ENCODE measurements at regions not wholly inside any gene's neighbourhood (a gene's known extent, or its start where the extent isn't known, plus 50 kb on each side); places are given as distances from the start of the nearest gene placed in this dataset.

- DNase-seq (ENCODE audit: low spot score), result no peak
- H3K4me2 ChIP-seq (ENCODE audit: insufficient read depth, low read length, poor library complexity, severe bottlenecking), result no peak overlapping the region
- H3K9ac ChIP-seq (ENCODE audit: low read depth, low read length, poor library complexity), result no peak overlapping the region
- H4K8ac ChIP-seq (ENCODE audit: low read depth, low read length), result no peak overlapping the region
- H3K23ac ChIP-seq (ENCODE audit: low read depth, low read length, poor library complexity), result no peak overlapping the region
- no peak overlapping the region for H2AFZ ChIP-seq (ENCODE audit: low read length)
- H2AK5ac ChIP-seq (ENCODE audit: low read depth, low read length), result no peak overlapping the region
- H2BK12ac ChIP-seq (ENCODE audit: low read length), result no peak overlapping the region
- no peak overlapping the region for H3K18ac ChIP-seq (ENCODE audit: low read length)
- no peak overlapping the region for H4K91ac ChIP-seq (ENCODE audit: low read depth, low read length, poor library complexity)
- no peaks in the 10 kb centered on the region for H3K36me3 ChIP-seq (replicated peaks in 1 of 2; ENCODE audit: control insufficient read depth in 2 of 2, insufficient read depth in 2 of 2, low read length in 2 of 2)
- no peak overlapping the region for H3K27ac ChIP-seq (replicated peaks; ENCODE audit: low read length)
- no peaks in the 10 kb centered on the region for H3K79me1 ChIP-seq (ENCODE audit: low read depth, low read length)
- peaks cover 0 to 22% of the 10 kb centered on the region in 2 donors for H3K4me1 ChIP-seq (ENCODE audit: control insufficient read depth in 2 of 2, insufficient read depth in 1 of 2, low read depth in 1 of 2, low read length in 2 of 2)
- no peaks in the 10 kb centered on the region for H3K27me3 ChIP-seq (ENCODE audit: control insufficient read depth in 3 of 3, insufficient read depth in 3 of 3, low read depth in 1 of 3, low read length in 3 of 3)
- no peak overlapping the region for H3K14ac ChIP-seq (ENCODE audit: low read length)
- no peak overlapping the region for H2BK5ac ChIP-seq (ENCODE audit: low read length)
- H3K4ac ChIP-seq (ENCODE audit: low read length), result no peak overlapping the region
- H2BK120ac ChIP-seq (ENCODE audit: low read depth, low read length), result no peak overlapping the region
- WGBS, 2 donors (ENCODE audit: extremely low coverage in 2 of 2, insufficient read length in 2 of 2, insufficient replicate concordance in 1 of 2), result no CpG with 5 or more reads among the region's 4 CpGs
- H3K9me3 ChIP-seq (replicated peaks in 1 of 2; ENCODE audit: control insufficient read depth in 2 of 2, insufficient read depth in 1 of 2, low read depth in 1 of 2, low read length in 2 of 2), result no peaks in the 10 kb centered on the region
- H3K4me3 ChIP-seq (ENCODE audit: low read length in 2 of 2), result no peak overlapping the region
- H2BK15ac ChIP-seq (ENCODE audit: low read length), result no peak overlapping the region
These were observed 473.5 kb downstream of the MIAT start for GRCh38 chr22:27130906-27131305.

DNA sequence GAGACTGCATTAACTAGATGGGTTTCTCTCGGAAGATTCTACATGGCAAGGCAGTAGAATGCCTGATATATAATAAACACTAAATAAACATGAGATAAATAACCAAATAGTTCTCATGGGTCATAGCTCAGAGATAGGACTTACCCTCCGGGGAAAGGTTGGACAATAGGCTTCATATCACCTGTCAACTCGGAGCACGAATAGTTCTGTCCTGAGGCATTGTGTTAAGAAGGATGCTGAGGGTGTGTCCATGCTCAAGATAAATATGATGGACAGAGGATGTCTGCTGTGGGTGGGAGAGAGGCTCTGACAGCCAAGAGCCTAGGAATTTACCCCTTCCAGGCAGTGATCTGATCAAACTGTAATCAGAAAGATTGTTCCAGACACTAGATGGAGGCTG lies 474.0 kb downstream of the MIAT start:
- Histone ChIP-seq H3K4me1 (ENCODE audit: control insufficient read depth in 2 of 2, insufficient read depth in 1 of 2, low read depth in 1 of 2, low read length in 2 of 2) (peaks cover 0 to 22% of the 10 kb centered on the region in 2 donors), H2AFZ (ENCODE audit: low read length) (no peak overlapping the region), H3K9me3 (replicated peaks in 1 of 2; ENCODE audit: control insufficient read depth in 2 of 2, insufficient read depth in 1 of 2, low read depth in 1 of 2, low read length in 2 of 2) (peaks cover 0 to 2% of the 10 kb centered on the region in 2 donors), H2BK12ac (ENCODE audit: low read length) (no peak overlapping the region), H3K79me1 (ENCODE audit: low read depth, low read length) (no peaks in the 10 kb centered on the region), H3K4ac (ENCODE audit: low read length) (no peak overlapping the region), H4K91ac (ENCODE audit: low read depth, low read length, poor library complexity) (no peak overlapping the region), H3K23ac (ENCODE audit: low read depth, low read length, poor library complexity) (no peak overlapping the region), H3K4me3 (ENCODE audit: low read length in 2 of 2) (no peak overlapping the region), H3K18ac (ENCODE audit: low read length) (no peak overlapping the region), H3K36me3 (replicated peaks in 1 of 2; ENCODE audit: control insufficient read depth in 2 of 2, insufficient read depth in 2 of 2, low read length in 2 of 2) (no peaks in the 10 kb centered on the region), H3K27me3 (ENCODE audit: control insufficient read depth in 3 of 3, insufficient read depth in 3 of 3, low read depth in 1 of 3, low read length in 3 of 3) (no peaks in the 10 kb centered on the region), H2BK120ac (ENCODE audit: low read depth, low read length) (no peak overlapping the region), H4K8ac (ENCODE audit: low read depth, low read length) (no peak overlapping the region), H3K14ac (ENCODE audit: low read length) (no peak overlapping the region), H3K27ac (replicated peaks; ENCODE audit: low read length) (no peak overlapping the region), H3K4me2 (ENCODE audit: insufficient read depth, low read length, poor library complexity, severe bottlenecking) (no peak overlapping the region), H2AK5ac (ENCODE audit: low read depth, low read length) (no peak overlapping the region), H2BK15ac (ENCODE audit: low read length) (no peak overlapping the region), H2BK5ac (ENCODE audit: low read length) (no peak overlapping the region), H3K9ac (ENCODE audit: low read depth, low read length, poor library complexity) (no peak overlapping the region)
- WGBS, 2 donors (ENCODE audit: extremely low coverage in 2 of 2, insufficient read length in 2 of 2, insufficient replicate concordance in 1 of 2), result no CpG with 5 or more reads among the region's 4 CpGs
- DNase-seq (ENCODE audit: low spot score), result no peak

DNA sequence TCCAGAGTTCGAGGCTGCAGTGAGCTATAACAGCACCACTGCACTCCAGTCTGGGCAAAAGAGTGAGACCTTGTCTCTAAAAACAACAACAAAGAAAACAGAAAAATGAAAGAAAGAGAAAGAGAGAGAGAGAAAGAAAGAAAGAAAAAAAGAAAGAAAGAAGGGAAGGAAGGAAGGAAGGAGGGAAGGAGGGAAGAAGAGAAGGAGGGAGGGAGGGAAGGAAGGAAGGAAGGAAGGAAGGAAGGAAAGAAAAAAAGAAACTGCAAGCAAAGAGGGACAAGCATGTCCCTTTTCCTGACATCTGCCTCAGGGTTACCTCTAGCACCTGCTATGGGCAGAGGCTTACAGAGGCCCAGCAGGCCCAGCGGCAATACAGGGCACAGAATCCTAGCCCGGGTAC lies 475.0 kb downstream of the MIAT start:
- H3K14ac ChIP-seq (ENCODE audit: low read length), result no peak overlapping the region
- H2BK120ac ChIP-seq (ENCODE audit: low read depth, low read length), result no peak overlapping the region
- H3K9ac ChIP-seq (ENCODE audit: low read depth, low read length, poor library complexity), result no peak overlapping the region
- no peak overlapping the region for H4K8ac ChIP-seq (ENCODE audit: low read depth, low read length)
- H3K36me3 ChIP-seq (replicated peaks in 1 of 2; ENCODE audit: control insufficient read depth in 2 of 2, insufficient read depth in 2 of 2, low read length in 2 of 2), result no peaks in the 10 kb centered on the region
- H3K27ac ChIP-seq (replicated peaks; ENCODE audit: low read length), result no peak overlapping the region
- DNase-seq (ENCODE audit: low spot score), result no peak
- no peaks in the 10 kb centered on the region for H3K27me3 ChIP-seq (ENCODE audit: control insufficient read depth in 3 of 3, insufficient read depth in 3 of 3, low read depth in 1 of 3, low read length in 3 of 3)
- H2BK15ac ChIP-seq (ENCODE audit: low read length), result no peak overlapping the region
- no peak overlapping the region for H2BK12ac ChIP-seq (ENCODE audit: low read length)
- H3K18ac ChIP-seq (ENCODE audit: low read length), result no peak overlapping the region
- no peak overlapping the region for H2AFZ ChIP-seq (ENCODE audit: low read length)
- no peaks in the 10 kb centered on the region for H3K79me1 ChIP-seq (ENCODE audit: low read depth, low read length)
- H2AK5ac ChIP-seq (ENCODE audit: low read depth, low read length), result no peak overlapping the region
- no peak overlapping the region for H2BK5ac ChIP-seq (ENCODE audit: low read length)
- no peak overlapping the region for H4K91ac ChIP-seq (ENCODE audit: low read depth, low read length, poor library complexity)
- no CpG with 5 or more reads among the region's 3 CpGs for WGBS, 2 donors (ENCODE audit: extremely low coverage in 2 of 2, insufficient read length in 2 of 2, insufficient replicate concordance in 1 of 2)
- H3K4me1 ChIP-seq (ENCODE audit: control insufficient read depth in 2 of 2, insufficient read depth in 1 of 2, low read depth in 1 of 2, low read length in 2 of 2), result peaks cover 0 to 22% of the 10 kb centered on the region in 2 donors
- H3K4ac ChIP-seq (ENCODE audit: low read length), result no peak overlapping the region
- peaks cover 7 to 8% of the 10 kb centered on the region in 2 donors for H3K9me3 ChIP-seq (replicated peaks in 1 of 2; ENCODE audit: control insufficient read depth in 2 of 2, insufficient read depth in 1 of 2, low read depth in 1 of 2, low read length in 2 of 2)
- H3K23ac ChIP-seq (ENCODE audit: low read depth, low read length, poor library complexity), result no peak overlapping the region
- H3K4me3 ChIP-seq (ENCODE audit: low read length in 2 of 2), result no peak overlapping the region
- no peak overlapping the region for H3K4me2 ChIP-seq (ENCODE audit: insufficient read depth, low read length, poor library complexity, severe bottlenecking)

GRCh38 chr22:27133019-27133431 lies 475.6 kb downstream of the MIAT start:
- Histone ChIP-seq H4K8ac (ENCODE audit: low read depth, low read length) (no peak overlapping the region), H3K79me1 (ENCODE audit: low read depth, low read length) (no peaks in the 10 kb centered on the region), H3K9ac (ENCODE audit: low read depth, low read length, poor library complexity) (no peak overlapping the region), H2BK120ac (ENCODE audit: low read depth, low read length) (no peak overlapping the region), H2BK12ac (ENCODE audit: low read length) (no peak overlapping the region), H3K14ac (ENCODE audit: low read length) (peak overlapping the region; percentile 6), H2AK5ac (ENCODE audit: low read depth, low read length) (no peak overlapping the region), H4K91ac (ENCODE audit: low read depth, low read length, poor library complexity) (no peak overlapping the region), H3K23ac (ENCODE audit: low read depth, low read length, poor library complexity) (no peak overlapping the region), H3K27ac (replicated peaks; ENCODE audit: low read length) (no peak overlapping the region), H3K36me3 (replicated peaks in 1 of 2; ENCODE audit: control insufficient read depth in 2 of 2, insufficient read depth in 2 of 2, low read length in 2 of 2) (no peaks in the 10 kb centered on the region), H2AFZ (ENCODE audit: low read length) (no peak overlapping the region), H3K4me3 (ENCODE audit: low read length in 2 of 2) (no peak overlapping the region), H3K9me3 (replicated peaks in 1 of 2; ENCODE audit: control insufficient read depth in 2 of 2, insufficient read depth in 1 of 2, low read depth in 1 of 2, low read length in 2 of 2) (peaks cover 7 to 8% of the 10 kb centered on the region in 2 donors), H3K4me2 (ENCODE audit: insufficient read depth, low read length, poor library complexity, severe bottlenecking) (no peak overlapping the region), H3K4ac (ENCODE audit: low read length) (no peak overlapping the region), H3K27me3 (ENCODE audit: control insufficient read depth in 3 of 3, insufficient read depth in 3 of 3, low read depth in 1 of 3, low read length in 3 of 3) (no peaks in the 10 kb centered on the region), H3K18ac (ENCODE audit: low read length) (no peak overlapping the region), H2BK15ac (ENCODE audit: low read length) (no peak overlapping the region), H2BK5ac (ENCODE audit: low read length) (no peak overlapping the region), H3K4me1 (ENCODE audit: control insufficient read depth in 2 of 2, insufficient read depth in 1 of 2, low read depth in 1 of 2, low read length in 2 of 2) (peaks cover 4 to 23% of the 10 kb centered on the region in 2 donors)
- no CpG with 5 or more reads among the region's 10 CpGs for WGBS, 2 donors (ENCODE audit: extremely low coverage in 2 of 2, insufficient read length in 2 of 2, insufficient replicate concordance in 1 of 2)
- DNase-seq (ENCODE audit: low spot score), result no peak

Measured in neuronal stem cell (in vitro differentiated cells).